ENCODE measurements at regions not wholly inside any gene's neighbourhood (a gene's known extent, or its start where the extent isn't known, plus 50 kb on each side); places are given as distances from the start of the nearest gene placed in this dataset.

DNA sequence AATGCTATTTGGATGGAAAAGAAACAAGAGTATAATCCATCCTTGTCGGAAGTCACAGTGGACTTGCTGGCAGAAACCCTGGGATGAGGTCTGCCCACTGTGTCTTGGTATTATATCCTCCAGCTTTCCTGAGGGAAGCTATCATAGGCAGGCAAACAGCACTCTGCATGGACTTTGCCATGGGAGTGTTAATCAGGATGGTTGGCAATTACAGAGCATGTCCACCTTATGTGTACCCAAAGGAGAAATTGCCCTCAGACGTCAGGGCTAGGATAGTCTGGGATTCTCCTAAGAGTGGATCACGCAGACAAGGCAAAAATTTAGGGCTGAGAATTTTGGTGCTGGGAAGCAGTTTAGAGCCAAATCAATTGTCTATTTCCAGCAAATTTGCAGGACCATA is 184.9 kb upstream of the ESRRG start:
- DNase-seq = no peak

DNA sequence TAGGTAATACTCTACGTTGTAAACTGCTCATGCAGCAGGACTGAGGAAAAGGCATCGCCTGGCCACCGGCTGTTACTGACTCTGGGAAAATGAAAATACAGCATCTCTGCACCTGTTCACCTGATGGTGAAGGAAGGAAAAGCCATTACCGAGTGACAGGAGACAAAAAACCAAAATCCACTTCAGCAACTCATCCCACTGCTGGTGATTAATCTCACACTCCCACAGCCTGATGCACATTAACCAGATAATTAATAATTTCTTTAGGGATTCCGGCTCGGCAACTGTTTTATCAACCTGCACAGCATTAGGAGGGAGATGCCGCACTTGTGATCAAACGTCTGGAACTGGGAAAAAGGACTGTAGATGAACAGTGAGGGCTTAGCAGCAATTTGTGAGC is 183.9 kb upstream of the ESRRG start:
- no peak for DNase-seq

DNA sequence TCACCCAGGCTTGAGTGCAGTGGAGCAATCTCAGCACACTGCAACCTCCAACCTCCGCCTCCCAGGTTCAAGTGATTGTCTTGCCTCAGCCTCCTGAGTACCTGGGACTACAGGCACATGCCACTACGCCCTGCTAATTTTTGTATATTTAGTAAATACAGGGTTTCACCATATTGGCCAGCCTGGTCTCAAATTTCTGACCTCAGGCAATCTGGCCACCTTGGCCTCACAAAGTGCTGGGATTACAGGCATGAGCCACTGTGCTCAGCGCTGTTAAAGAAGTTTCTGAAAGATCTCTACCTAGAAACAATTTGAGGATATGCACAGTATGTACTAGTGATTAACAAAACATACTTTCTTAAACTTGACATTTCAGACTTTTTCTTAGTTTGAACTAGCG is 182.6 kb upstream of the ESRRG start:
- DNase-seq = no peak

DNA sequence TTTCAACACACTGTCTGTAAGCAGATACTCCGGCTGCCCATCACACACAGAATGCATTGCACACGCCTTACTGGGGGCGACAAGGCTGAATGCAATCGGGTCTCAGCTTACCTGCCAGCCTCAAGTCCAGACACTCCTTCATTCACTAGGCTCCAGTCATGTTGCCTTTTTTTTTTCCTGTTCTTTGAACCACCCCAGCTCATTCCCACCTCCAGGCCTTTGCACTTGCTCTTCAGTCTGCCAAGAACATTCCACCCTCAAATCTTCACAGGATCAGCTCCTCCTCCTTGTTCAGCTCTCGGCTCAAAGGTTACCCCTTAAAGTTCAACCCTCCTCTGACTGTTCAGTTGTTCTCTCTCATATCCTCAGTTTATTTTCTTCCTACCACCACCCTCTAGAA is 181.9 kb upstream of the ESRRG start:
- no peak for DNase-seq

DNA sequence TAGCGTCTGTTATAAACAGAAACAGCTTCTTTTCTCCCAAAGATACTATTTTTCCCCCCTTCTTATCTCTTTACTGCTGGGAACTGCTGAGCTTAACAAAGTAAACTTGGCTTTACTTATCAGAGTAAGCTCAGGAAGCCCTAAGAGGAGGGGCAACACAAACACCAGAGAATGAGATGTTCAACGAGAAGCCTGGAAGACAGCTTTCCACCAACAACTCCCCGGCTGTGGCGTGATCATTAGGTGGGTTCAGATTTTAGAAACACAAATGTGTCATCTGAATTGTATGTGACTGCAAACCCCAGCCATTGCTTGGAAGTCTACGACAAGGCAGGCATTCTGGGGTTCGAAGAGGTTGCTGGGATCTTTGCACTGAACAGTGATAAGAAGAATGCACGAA is 181.2 kb upstream of the ESRRG start:
- DNase-seq = no peak

DNA sequence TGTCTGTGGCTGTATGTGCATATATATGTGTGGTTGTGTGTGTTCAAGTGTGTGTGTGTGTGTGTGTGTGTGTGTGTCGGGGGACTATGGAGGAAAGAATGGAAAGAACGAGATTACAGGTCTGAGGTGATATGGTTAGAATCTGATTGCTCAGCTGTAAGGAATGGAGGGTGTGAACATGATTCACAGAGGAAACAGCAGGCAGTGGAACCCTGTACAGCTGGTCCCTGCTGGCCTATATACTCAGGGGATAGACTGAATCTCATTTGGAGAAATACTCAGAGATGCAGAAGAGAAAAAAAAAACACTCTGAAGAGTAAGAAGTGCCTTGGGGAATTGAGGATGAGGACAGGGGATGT is 180.1 kb upstream of the ESRRG start:
- DNase-seq = no peak

DNA sequence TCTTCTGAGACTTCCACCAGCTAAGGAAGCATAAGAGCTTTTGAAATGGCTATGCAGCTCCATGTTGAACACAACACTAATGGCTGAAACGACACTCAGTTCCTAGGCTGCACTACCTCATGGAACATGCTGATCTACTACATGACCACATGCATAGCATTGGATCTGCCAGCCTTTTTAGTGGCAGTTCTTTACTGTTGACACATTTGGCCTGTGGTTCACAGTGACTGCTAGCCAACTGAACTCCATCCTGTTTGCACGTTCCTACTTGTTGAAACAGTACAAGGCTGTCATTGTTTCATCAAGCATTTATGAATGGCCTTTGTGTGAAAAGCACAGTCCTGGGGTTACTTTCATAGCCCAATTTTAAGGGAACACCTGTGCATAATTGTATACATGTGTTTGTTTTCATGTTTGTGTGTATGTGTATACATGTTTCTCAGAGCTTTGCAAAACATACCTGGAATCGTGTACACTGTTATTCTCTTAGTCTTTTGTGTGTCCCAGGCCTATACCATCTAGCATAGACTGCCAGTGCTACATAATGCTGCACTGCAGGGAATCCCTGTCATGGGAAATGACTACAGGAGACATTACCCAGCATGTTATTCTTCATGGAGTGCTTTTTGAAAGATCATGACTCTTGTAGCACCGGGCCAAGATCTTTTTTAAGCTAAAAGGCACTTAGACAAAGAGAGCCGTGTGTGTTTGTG is 179.6 kb upstream of the ESRRG start:
- DNase-seq = no peak

DNA sequence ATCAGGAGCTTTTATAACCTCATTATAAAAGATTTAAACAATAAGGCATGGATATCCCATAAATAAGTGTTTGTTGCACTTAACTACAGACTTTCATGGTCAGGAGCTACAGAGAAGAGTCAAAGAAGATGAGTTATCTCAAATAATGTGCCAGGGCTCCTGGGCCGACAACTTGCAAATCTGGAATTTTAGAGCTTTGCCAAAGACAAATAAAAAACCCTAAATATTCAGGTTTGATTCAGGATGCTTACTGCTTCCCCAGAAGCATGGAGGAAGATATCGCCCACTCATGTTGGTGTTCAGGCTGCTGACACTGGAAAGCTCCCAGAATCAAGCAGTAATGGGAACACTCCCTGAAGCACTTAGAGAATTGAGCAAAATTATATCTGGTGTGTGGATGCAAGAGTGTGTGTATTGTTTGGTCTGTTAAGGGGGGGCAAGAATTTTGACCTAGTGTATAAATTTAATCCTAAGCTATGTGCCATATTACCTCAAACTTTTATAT is 176.9 kb upstream of the ESRRG start:
- no peak for DNase-seq

DNA sequence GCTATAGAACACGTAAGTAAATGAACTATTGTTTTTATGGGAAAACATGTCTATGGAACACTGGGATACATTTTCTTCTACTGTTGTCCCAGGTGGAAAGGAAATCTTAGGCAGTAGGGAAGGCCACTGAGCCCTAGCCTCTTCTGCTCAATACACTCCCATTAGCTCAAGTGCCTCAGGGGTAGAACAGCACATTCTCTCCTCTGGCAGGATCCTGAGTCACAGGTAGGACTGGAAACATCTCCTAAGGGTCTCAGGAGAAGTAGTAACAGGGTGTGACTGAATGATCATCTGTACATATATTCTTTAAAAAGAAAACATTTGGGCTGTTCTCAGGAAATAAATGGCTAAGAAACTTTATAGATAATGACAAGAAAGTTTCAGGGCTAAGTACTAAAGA is 175.6 kb upstream of the ESRRG start:
- DNase-seq = no peak

DNA sequence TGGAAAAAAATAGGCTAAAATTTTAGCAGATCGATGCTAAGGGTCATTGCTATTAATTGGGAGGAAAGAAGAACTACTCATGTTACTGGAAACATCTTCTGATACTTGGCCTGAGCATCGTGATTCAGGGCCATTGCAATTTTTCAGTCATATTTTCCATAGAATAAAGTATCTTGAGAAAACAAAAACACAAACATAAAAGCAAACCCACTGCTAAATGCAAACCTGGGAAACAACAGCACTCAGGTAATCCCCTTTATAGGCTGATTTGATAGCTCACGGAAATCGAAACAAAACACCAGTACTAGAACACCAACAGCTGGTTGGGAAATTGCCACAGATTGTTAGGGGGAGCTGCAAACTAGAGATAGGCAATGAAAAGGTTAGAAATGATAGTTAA is 172.9 kb upstream of the ESRRG start:
- no peak for DNase-seq

DNA sequence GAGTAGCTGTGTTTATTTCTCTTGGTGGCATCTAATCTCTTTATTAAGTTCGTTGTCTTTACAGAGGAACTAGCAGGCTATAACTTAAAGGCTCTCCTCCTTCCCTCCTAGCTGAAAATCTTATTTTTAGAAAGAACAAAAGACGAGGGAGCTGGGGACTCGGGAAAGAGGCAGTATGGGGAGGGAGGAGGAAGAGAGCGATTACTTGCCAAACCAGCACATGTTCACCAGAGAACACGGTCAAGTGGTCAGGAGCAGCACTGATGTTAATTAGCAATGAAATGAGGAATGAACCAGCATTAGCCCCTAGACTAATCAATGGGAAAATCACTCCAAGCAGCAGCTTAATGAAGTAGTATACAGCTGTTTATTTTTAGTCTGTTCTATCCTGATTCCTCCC is 171.3 kb upstream of the ESRRG start:
- no peak for DNase-seq

DNA sequence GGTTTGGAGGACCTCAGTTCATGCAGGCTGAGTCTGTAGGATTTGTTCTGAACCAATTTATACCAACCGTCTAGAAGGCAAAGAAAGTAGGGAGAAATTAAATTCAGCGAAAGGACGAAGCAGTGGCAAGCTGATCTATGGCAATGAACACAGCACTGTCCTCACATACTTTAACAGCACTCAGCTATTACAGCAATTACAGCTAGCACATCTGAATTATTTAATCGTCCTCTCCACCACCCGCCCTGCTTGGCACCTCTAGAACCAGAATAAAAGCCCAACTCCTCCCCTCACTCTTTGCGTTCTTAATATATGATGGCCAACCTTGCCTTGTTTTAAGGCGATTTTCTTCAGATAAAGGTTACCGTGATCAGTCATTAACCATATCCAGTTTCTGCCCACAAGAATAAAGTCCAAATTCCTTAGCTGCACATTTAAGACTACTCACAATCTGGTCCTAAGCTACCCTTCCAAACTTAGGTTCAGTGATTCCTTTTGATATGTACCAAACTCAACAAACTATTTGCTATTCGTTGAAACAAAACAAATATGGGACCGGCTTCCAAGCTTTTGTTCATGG is 169.4 kb upstream of the ESRRG start:
- DNase-seq = no peak

DNA sequence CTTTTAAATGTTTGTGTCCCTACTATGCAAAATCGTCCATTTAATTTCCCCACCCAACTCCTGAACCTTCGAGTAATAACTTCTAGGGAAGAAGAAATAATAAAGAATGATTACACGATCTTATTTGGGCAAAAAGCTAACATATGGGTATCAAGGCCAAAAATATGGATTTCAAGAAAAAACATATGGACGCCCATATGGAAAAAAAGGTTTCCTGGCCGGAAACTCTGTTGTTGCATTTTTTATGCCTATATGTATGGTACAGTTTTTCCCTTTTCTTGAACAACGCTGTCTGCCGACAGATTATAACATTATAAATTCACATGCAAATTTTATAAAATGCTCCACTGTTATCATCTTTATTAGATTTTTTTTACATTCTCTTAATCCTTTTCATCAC is 167.6 kb upstream of the ESRRG start:
- DNase-seq = no peak

DNA sequence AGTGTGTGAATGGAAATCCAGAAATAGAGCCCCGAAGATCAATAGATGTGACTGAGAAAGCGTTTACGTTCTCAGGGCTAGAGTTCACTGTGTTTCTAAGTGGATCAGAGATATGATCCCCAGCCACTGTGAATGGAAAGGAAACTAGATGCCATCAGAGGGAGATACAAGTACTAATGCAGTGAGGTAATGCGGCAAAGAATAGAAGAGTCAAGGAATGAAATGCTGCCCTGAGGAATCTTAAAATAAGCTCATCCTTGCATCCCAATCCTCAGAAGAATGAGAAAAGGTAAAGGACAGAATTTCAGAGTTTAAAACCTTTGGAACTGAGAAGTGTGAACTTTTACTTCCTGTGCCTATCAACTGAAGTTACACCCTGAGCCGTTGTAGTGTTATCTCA is 165.5 kb upstream of the ESRRG start:
- no peak for DNase-seq

DNA sequence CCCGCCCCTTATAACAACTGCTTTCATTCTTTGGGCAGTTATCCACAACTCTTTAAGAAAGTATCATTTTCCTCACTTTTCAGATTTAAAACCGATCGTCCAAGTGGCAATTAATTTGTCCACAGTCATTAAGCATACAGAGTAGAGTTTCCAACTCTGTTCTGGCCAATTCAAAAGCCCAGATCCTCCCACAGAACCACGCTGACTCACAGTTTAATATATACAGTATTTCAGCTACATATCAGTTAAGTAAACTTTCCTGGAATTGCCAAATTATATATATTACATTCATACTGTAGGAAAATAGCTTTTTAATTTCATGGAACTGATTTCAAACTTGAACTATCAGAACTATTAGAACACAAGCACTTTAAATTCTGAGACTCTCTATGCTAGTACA is 163.8 kb upstream of the ESRRG start:
- DNase-seq = no peak

DNA sequence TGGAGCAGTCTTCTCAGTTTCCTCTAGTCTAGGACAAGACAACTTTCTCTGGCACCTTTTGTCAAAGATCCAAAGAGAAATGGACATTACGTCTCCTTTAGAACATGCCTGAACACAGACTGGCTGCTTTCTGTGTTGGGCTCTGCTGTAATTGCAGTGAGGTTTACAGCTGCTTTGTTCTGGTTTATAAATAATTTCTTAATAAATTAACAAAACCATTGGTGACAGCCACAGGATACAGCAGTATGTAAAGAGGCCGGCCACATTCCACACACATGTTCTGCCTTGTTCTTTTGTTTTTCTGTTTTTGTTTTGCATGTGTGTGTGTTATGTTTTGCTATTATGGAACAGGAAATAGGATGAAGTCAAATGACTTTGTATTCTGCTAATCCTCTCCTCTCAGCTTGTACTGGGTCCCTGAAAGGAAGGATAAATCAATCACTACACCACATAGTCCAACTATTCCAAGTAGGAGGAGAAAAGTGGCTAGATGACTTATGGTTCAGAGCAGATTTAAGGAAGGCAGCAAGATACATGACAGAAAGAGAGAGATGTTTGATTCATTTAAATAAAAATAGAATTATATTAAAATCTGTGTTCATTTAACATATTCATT is 161.5 kb upstream of the ESRRG start:
- no peak for DNase-seq

DNA sequence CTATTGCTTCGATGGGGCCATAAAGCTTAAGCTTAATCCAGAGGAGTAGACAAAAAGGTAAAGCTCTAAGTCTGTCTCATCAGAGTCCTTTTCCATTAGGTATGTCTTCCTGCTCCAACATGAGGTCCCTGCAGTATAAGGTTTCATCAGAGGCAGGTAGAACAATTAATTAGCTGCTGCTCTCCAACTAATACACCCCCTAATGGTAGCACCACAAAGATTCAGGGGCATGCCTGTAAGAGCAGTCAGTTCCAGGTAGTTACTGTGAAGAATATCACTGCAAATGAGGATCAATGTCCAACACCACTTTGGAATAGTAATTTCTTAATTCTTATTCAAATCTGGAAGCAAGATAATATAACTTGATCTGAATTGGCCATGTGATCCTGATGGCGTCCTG is 160.3 kb upstream of the ESRRG start:
- DNase-seq = no peak

DNA sequence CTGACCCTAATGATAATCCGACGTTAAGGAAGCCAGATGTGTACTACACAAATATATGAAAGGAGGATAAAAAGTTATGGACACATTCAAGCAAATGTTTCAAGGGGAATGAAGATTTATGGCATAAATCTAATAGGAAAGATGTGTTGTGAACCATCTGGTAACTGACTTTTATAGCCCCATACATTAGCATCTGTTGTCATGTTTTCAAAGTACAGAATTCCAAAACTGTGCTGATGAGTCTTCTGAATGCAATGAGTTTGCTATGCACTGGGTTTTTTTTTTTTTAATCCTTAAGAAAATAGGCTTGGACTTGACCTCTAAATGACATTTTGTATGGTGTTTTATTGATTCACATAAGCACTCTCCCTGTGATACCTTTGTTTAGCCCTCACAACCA is 158.5 kb upstream of the ESRRG start:
- DNase-seq = no peak

DNA sequence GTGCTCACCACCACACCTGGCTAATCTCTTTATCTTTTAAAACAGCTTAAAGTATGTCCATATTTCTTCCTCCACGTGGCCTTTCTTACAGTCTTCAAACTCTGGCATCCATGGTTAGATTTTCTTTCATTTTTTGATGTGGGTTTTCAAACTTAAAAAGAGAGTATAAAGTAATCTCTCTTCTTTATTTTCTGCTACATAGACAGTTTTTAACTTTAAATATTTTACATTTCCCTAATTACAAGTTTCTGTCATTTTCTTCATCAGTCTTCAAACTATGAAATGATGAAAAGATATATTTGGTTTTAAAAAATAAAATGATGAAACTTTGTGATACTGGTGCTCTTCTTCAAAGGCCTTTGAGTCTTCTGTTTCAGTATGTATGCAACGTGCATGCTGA is 143.5 kb upstream of the ESRRG start:
- no peak for DNase-seq

DNA sequence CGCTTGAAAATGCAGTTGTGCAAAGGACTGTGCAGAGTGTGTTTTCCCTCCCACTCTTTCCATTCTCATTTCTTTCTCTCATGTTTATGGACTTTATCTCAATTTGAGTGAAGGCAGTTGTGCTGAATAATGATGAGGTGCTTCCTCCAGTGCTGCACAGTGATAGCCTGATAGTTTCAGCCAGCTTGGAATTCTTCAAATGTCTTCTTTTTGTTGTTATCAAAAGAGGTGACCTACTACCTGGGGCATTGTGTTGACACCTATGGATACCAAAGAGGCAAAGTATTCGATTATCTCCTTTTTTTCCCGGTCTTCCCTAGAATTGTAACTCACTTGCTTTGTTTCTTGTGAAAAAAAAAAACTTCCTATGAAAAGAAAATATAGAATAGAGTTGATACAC is 132.6 kb upstream of the ESRRG start:
- no peak for DNase-seq

DNA sequence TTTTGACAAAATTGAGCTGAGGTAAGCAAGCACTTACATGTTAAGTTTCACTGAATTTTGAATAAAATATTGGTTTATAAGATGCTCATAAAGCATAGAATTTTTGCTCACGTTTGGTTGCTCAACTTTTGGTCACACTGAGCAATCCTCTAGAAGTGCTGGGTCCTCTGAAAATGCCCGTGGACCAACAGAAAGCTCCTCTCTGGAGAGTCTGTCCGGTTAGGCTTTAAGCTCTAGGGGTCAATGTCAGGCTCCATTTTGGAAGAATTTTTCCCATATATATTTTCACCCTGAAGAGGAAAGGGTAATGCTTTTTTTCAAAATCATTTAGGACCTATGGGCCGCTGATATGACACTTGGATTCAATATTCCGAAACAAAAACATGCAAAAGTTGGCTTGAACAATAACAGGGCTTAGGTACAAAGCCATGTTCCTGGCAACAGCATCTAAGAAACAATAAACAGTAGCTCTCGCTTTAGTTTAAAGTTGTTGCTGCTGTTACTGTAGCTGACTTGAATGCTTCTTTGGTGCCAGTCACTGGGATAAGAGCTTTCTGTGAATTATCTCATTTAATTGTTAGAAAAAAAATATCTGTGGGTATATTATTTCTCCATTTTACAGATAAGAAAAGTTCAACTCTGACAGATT is 131.7 kb upstream of the ESRRG start:
- DNase-seq = no peak

DNA sequence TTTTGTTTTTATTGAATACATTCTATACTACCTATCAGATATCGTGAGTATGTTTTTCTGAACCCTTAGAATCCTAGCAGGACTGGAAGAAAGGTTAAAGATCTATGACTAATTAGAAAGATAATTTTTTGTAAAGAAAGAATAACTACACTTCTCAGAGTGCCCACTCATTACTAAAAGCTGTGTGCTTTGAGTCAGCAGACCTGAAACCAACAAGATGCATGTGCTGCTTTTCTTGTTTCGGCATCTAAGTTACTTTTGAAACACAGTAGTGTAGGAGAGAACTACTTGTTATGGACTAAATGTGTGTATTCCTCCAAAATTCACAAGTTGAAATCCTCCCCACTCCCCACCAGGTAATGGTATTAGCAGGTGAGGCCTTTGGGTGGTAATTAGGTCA is 127.8 kb upstream of the ESRRG start:
- DNase-seq = no peak

DNA sequence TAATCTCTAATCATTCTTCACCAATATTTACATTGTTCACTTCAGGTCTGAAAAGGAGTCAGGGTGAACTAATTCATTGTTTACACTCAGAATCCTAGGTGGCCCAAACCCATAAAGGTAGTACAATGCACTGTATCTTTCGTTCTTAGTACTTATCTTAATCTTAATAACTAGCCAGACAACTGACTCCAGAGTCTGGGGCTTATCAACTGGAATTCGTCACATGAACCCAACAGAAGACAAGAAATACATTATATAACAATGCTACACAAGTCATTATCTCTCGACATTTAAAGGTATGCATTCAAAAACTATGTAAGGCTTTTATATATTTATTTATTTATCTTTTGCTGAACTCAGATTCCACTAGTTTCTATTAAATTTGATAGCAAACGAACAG is 125.9 kb upstream of the ESRRG start:
- DNase-seq = no peak

DNA sequence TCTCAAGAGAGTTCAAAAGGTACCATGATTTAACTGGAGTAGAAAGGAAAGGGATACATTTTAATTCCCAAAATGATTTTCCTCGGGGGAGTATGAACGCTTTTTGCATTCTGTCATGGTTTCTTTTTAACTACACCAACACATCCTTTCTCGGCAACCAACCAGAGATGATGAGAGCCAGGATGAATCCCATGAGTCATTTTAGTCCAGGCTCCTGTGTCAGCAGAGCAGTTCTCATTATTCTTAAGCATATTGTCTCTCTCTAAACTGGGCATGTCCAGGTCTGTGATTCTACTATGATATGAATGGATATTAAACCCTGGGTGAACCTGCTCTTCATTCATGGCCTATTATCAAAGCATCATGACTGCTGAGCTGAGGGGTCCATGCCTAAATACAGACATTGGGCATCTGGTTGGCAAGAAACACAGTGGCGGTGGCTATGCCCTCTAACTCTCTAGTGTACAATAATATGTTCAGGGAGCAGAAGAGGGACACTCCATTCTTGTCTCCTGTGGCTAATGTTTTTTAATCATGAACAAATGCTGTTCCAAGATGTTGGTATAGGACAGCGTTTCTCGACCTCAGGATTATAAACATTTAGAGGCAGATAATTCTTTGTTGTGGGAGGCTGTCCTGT is 124.3 kb upstream of the ESRRG start:
- DNase-seq = no peak

Measured in AML-193 (cell line).